ENCODE measurements at regions not wholly inside any gene's neighbourhood (a gene's known extent, or its start where the extent isn't known, plus 50 kb on each side); places are given as distances from the start of the nearest gene placed in this dataset.

- Histone ChIP-seq H3K79me2 (ENCODE audit: control insufficient read depth, insufficient read depth, low read length) (no peaks in the 10 kb centered on the region), H3K9me3 (replicated peaks; ENCODE audit: control insufficient read depth, insufficient read depth, low read length) (no peaks in the 10 kb centered on the region), H2AFZ (ENCODE audit: low read depth, low read length) (no peak overlapping the region), H3K4me1 (ENCODE audit: control insufficient read depth, extremely low read depth, insufficient read depth, low read length) (peaks cover 4% of the 10 kb centered on the region), H4K20me1 (replicated peaks; ENCODE audit: control insufficient read depth, extremely low read depth, insufficient read depth, low read length) (no peaks in the 10 kb centered on the region), H3K27me3 (ENCODE audit: control insufficient read depth in 2 of 2, insufficient read depth in 2 of 2, low read length in 2 of 2) (peaks cover 1 to 5% of the 10 kb centered on the region in 2 experiments), H3K4me2 (ENCODE audit: insufficient read depth, low read length) (no peak overlapping the region), H3K27ac (ENCODE audit: insufficient read depth, low read depth, low read length) (no peak overlapping the region), H3K4me3 (replicated peaks in 1 of 3; ENCODE audit: insufficient read depth in 1 of 3, low read depth in 1 of 3, low read length in 3 of 3) (no peak overlapping the region), H3K9ac (replicated peaks; ENCODE audit: extremely low read depth, insufficient read depth, low read length) (no peak overlapping the region), H3K36me3 (ENCODE audit: control insufficient read depth in 2 of 2, extremely low read depth in 1 of 2, insufficient read depth in 2 of 2, low read length in 2 of 2) (no peaks in the 10 kb centered on the region), H3K9me1 (replicated peaks; ENCODE audit: control insufficient read depth, extremely low read depth, insufficient read depth, low read length) (no peaks in the 10 kb centered on the region)
- POLR2A ChIA-PET: no interaction called here
- no peak for FAIRE-seq
- dilution Hi-C loops (cut with MboI; ENCODE audit: extremely low pct_ligation_motif_present, low sequenced_read_pairs): no loop called here
- BruUV-seq (replicated peaks): no TSS peak
- DNase-seq (ENCODE audit: low read depth, low spot score): no peak
- CTCF ChIA-PET: interaction anchor here (0.6 to 1.2 kb wide), 2 partner anchors 13 to 106 kb away, joined by 3 to 5 read pairs; no protein-coding TSS in a partner anchor
- intact Hi-C loops (cut with micrococcal nuclease): no loop called here
- no peak for TF ChIP-seq FOS (IDR thresholded peaks at IDR 0.05; ENCODE audit: borderline replicate concordance, insufficient read depth, low read length)
- no peak for TF ChIP-seq CTCF (IDR thresholded peaks at IDR 0.05; ENCODE audit: extremely low read depth in 1 of 2, insufficient read depth in 1 of 2, low read depth in 1 of 2, low read length in 2 of 2)
- TF ChIP-seq EZH2 (IDR thresholded peaks at IDR 0.05; ENCODE audit: borderline replicate concordance, low read depth, low read length, severe bottlenecking): no peak
- no peak for TF ChIP-seq POLR2A (IDR thresholded peaks at IDR 0.05; ENCODE audit: low read depth, low read length)
- TF ChIP-seq, protein P1, sequence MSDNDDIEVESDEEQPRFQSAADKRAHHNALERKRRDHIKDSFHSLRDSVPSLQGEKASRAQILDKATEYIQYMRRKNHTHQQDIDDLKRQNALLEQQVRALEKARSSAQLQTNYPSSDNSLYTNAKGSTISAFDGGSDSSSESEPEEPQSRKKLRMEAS (IDR thresholded peaks at IDR 0.05; ENCODE audit: insufficient read depth, insufficient read length): no peak
These were observed 188.2 kb upstream of the SSTR4 start for GRCh38 chr20:22846863-22847262.

- no peaks in the 10 kb centered on the region for H3K9me1 ChIP-seq (replicated peaks; ENCODE audit: control insufficient read depth, extremely low read depth, insufficient read depth, low read length)
- no peaks in the 10 kb centered on the region for H3K9me3 ChIP-seq (replicated peaks; ENCODE audit: control insufficient read depth, insufficient read depth, low read length)
- no peak overlapping the region for H3K4me3 ChIP-seq (replicated peaks in 1 of 3; ENCODE audit: insufficient read depth in 1 of 3, low read depth in 1 of 3, low read length in 3 of 3)
- no peak for DNase-seq (ENCODE audit: low read depth, low spot score)
- no peak overlapping the region for H3K4me2 ChIP-seq (ENCODE audit: insufficient read depth, low read length)
- H4K20me1 ChIP-seq (replicated peaks; ENCODE audit: control insufficient read depth, extremely low read depth, insufficient read depth, low read length): no peaks in the 10 kb centered on the region
- BruUV-seq (replicated peaks): no TSS peak
- ChIA-PET CTCF (no interaction called here), POLR2A (no interaction called here)
- FAIRE-seq: no peak
- peaks cover 4% of the 10 kb centered on the region for H3K4me1 ChIP-seq (ENCODE audit: control insufficient read depth, extremely low read depth, insufficient read depth, low read length)
- H3K79me2 ChIP-seq (ENCODE audit: control insufficient read depth, insufficient read depth, low read length): no peaks in the 10 kb centered on the region
- no peak overlapping the region for H3K9ac ChIP-seq (replicated peaks; ENCODE audit: extremely low read depth, insufficient read depth, low read length)
- dilution Hi-C loops (cut with MboI; ENCODE audit: extremely low pct_ligation_motif_present, low sequenced_read_pairs) (no loop called here), intact Hi-C loops (cut with micrococcal nuclease) (no loop called here)
- no peak overlapping the region for H3K27ac ChIP-seq (ENCODE audit: insufficient read depth, low read depth, low read length)
- no peak overlapping the region for H2AFZ ChIP-seq (ENCODE audit: low read depth, low read length)
- no peaks in the 10 kb centered on the region for H3K36me3 ChIP-seq (ENCODE audit: control insufficient read depth in 2 of 2, extremely low read depth in 1 of 2, insufficient read depth in 2 of 2, low read length in 2 of 2)
- no peak for TF ChIP-seq MYC (IDR thresholded peaks at IDR 0.05; ENCODE audit: low read depth, low read length)
- no peak for TF ChIP-seq JUN (IDR thresholded peaks at IDR 0.05; ENCODE audit: borderline replicate concordance, insufficient read depth, insufficient read length, low read depth)
- no peak for TF ChIP-seq FOS (IDR thresholded peaks at IDR 0.05; ENCODE audit: borderline replicate concordance, insufficient read depth, low read length)
- no peak for TF ChIP-seq POLR2A (IDR thresholded peaks at IDR 0.05; ENCODE audit: low read depth, low read length)
- TF ChIP-seq GATA2 (IDR thresholded peaks at IDR 0.05; ENCODE audit: insufficient read depth, insufficient read length, low read depth, low read length): no peak
- no peak for TF ChIP-seq CTCF (IDR thresholded peaks at IDR 0.05; ENCODE audit: extremely low read depth in 1 of 2, insufficient read depth in 1 of 2, low read depth in 1 of 2, low read length in 2 of 2)
- TF ChIP-seq POLR2AphosphoS5 (IDR thresholded peaks at IDR 0.05; ENCODE audit: insufficient read depth, low read depth, low read length): no peak
- no peak for TF ChIP-seq EZH2 (IDR thresholded peaks at IDR 0.05; ENCODE audit: borderline replicate concordance, low read depth, low read length, severe bottlenecking)
- TF ChIP-seq, protein P1 (IDR thresholded peaks at IDR 0.05; ENCODE audit: insufficient read depth, insufficient read length): no peak
- H3K27me3 ChIP-seq (ENCODE audit: control insufficient read depth in 2 of 2, insufficient read depth in 2 of 2, low read length in 2 of 2): no peaks in the 10 kb centered on the region
These were observed 186.7 kb upstream of the SSTR4 start for GRCh38 chr20:22848364-22848763.

Data from endothelial cell of umbilical vein (primary cell).